Central memory CD4-positive, alpha-beta T cell (primary cell): ENCODE measurements at regions not wholly inside any gene's neighbourhood (a gene's known extent, or its start where the extent isn't known, plus 50 kb on each side); places are given as distances from the start of the nearest gene placed in this dataset.
"Not testable (repeated sequence)": the region's sequence is repeated elsewhere in the genome, so short reads cannot be mapped to it uniquely, and the experiment has no call there.

Experiments used
- DNase-seq: peaks from one replicate; pipeline ENCODE4 v3.0.0; 2022

DNA sequence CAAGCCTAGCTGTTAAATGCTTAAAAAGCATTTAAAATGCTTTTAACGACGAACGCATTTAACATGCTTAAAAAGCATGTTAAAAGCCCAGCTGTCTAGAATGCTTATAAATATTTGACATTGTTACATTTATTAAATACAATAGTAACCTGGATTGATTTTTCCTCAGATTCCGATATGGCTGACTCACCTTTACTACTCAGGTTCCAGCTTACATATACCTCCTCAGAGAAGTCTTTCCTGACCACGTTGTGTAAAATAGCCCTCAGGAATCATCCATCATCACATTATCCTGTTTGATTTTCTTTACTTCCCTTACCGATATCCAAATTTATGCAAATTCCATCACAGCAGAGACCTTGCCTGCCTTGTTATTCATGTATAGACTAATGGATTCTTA lies 51.4 kb downstream of the SLC41A2 start:
- no peak for DNase-seq

DNA sequence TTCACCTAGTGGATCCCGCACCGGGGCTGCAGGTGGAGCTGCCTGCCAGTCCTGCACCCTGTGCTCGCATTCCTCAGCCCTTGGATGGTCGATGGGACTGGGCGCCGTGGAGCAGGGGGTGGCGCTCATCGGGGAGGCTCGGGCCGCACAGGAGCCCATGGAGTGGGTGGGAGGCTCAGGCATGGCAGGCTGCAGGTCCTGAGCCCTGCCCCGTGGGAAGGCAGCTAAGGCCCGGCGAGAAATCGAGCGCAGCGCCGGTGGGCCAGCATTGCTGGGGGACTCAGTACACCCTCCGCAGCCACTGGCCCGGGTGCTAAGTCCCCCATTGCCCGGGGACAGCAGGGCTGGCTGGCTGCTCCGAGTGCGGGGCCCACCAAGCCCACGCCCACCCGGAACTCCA lies 52.6 kb downstream of the SLC41A2 start:
- not testable (repeated sequence) for DNase-seq

DNA sequence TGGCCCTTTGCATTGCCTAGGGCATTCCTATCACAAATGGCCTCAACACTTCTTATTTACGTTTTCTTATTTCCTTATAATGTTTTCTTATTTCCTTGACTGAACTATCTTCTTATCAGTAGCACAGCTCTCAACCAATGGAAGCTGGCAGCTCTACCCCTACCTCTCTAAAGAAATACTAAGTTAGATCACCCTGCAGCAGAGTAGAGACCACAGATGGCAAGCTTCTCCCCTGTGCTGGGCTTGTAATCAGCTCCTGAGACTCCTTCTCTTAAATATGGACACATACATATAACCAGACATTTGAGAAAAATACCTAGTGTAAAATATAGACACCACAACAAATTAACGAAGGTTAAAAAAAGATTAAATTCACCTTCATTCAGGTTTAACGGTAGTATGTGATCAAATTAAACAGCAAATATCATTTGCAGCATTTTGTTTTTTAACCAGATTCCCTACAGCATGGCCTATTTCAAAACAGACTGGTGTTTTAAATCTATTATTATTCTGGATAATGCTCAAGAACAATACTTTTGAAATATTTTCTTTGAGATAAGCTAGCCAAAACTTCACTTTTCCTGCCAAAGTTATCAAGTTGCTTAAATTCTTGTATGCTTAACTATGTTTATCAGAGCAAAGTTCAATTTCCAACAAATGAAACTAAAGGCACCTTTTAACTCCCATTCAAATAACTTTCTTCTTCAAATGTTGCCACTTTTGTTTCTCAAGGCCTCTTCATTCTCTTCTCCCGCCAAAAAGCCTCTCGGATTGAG lies 54.3 kb downstream of the SLC41A2 start:
- no peak for DNase-seq

GRCh38 chr12:104902125-104902524 lies 56.0 kb downstream of the SLC41A2 start:
- DNase-seq = no peak

DNA sequence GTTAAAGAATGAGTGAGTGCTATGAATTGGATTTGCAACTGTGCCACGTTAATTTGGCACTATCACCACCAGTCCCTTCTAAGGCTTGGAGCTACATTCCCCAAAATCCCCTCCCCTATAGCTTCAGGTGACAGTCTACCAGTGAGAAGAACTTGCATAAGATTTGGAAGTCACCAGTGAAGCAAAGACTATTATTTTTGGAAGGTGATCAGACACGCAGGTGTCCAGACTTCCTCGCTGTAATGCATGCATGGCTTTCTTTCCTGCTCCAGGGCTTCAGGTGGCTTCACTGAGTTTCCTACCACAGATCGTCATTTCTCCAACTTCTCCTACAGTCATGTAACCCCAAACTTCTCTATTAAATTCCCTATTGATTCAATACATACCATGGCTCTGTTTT lies 61.4 kb downstream of the SLC41A2 start:
- DNase-seq = no peak

- no peak for DNase-seq
Observed at GRCh38 chr12:104896146-104896545, 61.9 kb downstream of the SLC41A2 start.

- DNase-seq = no peak
Observed at GRCh38 chr12:104895415-104895814, 62.7 kb downstream of the SLC41A2 start.

DNA sequence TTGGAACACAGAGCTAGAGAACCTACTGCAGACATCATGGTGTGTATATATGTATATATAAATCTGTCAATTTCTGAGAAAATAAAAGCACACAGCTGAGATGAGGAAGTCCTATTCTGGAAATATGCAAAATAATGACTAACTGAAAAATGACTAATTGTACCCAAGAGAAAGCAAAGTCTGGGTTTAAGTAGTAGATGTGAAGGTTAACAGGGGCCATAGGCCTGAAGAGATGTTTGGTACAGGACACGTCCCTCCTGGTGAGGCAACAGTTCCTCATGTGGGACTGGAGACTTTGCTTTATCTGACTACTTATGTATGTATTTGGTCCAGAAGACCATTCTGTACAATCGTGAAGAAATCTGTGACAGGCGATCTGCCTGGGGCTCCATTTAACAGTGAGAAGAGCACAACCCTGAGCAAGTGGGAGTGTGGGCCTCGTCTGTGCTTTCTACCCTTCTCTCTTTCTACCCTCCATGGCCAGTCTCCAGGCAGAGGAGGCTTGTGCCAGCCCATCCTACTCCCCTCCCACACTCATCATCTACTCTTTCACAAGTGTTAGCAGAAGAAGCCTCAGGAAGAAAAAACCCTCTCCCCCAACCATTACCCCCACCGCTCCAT lies 67.5 kb downstream of the SLC41A2 start:
- no peak for DNase-seq

DNA sequence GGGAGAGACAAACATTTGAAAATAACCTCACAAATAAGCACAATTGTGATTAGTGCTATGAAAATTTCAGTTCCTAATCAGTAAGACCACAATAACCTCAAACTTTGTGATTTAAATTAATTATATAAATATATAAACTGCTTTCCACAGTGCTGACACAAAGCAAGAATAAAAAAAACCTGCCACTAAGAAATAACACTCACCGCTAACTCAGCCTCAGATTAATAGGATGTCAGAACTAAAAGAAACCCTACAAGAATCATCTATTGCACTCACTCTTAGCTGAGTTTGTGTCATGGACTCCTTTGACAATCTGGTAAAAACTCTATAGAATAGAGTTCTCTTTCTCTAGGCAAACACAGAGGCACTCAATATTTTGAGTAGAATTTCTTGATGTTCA lies 68.4 kb downstream of the SLC41A2 start:
- no peak for DNase-seq

DNA sequence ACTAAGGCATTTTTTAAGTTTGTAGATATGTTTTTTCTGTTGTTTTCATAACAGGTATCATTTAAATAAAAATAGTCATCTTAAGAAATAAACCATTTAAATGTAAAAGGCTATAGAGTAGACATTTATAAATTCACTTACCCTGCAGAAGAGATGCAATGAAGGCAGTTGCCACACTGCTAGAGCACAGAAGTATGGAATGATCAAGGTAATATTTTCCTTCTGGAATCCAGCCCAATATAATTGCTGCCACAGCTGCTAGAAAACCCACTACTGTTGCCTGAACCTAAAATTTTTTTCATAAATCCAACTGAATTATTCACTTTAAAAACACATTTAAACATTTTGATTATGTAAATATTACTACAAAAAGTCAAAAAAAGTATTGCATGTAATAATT lies 69.2 kb downstream of the SLC41A2 start:
- no peak for DNase-seq

DNA sequence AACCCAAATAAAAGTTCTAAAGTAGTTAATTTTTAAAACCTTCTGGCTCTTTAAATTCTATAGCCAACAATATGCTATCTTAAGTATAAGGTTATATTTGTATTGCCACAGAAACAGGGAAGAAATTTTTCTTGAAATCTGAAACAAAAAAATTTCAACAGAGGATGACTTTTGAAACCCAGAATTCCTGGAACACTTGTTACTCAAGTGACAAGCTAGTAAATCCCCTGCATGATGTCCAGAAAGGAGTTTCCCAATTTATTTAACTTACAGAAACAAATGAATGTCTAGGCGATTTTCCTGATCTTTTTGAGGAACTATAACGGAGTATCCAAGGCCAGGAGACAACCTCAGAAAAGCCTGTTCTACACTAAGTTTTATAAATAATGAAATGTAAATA lies 69.6 kb downstream of the SLC41A2 start:
- DNase-seq = no peak

DNA sequence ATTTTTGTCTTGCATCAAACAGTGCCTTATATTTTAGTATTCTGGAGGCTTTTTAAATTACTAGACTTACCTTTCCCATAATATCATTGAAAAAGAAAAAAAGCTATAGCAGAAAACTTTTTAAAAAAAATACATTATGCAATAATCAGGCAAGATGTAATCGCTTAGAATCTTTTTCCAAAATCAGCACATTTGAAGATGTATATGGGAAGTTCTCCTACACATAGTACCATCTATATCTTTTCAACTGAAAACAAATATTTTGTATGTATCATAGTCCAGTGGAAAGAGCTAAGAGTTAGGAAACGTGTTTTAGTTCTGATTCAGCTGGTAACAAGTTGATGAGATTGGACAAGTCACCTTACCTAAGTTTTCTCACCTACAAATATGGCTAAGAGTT lies 70.6 kb downstream of the SLC41A2 start:
- DNase-seq = no peak

GRCh38 chr12:104886418-104887401 lies 71.4 kb downstream of the SLC41A2 start:
- DNase-seq = no peak

- DNase-seq = not testable (repeated sequence)
Observed at GRCh38 chr12:104878858-104879257, 79.2 kb downstream of the SLC41A2 start.

DNA sequence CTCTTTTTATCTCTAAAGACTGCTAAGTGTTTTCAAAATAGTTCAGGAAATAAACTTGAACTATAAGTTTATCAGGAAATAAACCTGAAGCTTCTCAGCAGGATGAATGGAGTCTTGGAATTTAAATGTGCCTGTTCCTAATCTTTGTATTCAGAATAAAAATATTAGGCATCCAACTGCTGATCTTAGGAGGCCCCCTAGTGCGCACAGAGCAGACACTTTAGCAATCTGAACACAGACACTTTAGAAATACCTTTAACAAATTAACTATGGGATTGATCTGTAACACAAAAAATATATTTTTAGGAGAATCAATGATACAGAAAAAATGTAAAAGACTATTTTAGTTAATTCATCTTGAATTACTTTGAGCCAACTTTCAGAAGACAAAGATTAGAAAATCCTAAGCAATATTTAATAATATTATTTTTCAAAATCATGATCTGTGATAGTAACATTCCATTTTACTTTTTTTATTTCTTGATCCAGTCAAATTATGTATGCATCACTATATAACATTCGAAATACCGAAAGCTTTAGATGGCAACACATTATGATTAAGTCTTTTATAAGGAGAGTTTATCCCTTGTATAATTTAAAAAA lies 80.9 kb downstream of the SLC41A2 start:
- DNase-seq = peak; percentile 29

DNA sequence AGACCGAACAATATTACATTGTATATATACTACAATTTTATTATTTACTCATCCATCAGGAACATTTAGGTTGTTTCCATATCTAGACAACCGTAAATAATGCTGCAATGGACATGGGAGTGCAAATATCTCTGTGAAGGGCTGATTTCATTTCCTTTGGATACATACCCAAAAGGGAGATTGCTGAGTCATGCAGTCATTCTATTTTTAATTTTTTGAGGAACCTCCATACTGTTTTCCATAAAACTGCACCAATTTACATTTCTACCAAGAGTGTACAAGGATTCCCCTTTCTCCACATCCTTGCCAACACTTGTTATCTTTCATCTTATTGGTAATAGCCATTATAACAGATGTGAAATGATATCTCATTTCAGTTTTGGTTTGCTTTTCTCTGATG lies 84.7 kb downstream of the SLC41A2 start:
- DNase-seq = no peak

DNA sequence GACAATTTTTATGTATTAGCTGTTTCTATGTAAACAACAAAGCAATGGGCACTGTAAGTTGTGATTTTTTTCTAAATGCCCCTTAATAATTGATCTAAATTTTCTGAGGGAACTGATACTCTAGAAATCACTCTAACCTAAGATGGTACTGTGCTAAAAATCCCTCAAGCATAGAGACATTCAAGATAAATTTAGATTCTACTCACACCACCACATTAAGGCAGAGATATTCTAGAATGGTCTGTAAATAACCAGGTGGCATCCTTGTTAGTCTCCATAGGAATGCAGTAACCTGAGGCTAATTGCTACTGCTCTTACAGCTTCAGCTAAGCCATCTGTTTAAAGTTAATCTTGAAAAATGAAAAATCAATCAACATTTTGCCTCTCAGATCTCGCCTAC lies 87.3 kb downstream of the SLC41A2 start:
- DNase-seq = no peak

DNA sequence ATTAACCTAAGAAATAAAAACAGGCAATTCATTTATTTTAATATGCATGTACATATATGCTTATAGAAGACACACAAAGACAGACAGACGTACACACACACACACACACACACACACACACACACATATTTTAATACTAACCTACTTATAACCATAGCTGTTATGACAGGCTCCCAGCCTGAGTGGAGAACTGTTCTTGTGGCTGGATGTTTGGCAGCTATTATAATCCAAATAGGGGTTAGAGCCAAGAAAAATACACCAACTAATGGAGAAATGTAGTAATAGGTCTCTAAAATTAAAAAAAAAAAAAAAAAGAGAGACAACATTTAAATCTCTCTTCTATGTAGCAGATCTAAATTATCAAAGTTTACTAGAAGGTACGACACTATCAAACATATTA lies 91.8 kb downstream of the SLC41A2 start:
- DNase-seq = no peak

DNA sequence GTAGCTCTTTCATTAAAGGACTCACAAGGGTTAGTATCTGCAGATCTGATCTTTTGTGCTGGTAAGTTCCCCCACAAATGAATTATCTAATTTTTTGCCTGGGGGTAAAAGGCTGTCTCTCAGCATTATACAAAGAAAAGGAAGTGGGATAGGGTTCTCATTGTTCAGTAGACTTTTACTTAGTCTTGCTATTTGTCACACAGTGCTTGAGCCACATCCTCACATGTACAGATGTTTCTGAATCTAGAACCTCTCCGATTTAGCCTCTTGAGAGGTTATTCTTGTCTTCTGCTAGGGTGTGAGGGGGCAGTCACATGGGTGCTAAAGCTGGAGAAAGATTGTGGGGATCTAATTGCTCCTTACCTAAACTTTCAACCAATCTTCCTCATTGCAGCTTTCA lies 93.0 kb downstream of the SLC41A2 start:
- DNase-seq = no peak

DNA sequence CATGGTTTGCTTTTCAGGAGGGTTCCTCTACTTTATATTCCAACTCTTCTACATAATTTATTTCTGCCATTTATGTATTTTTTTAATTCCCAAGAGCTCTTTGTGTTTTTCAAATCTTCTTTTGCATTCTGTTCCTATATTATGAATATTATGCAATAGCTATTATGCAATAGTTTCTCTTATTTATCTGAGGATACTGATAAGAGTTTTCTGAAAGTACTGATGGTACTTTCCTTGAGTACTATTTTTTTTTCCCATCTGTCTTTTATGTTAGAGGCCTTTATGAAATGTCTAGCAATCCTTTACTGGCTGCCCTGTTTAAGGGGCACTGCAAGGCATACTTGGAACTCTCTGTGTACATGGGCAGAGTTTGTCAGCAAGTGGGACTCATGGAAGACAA lies 93.4 kb downstream of the SLC41A2 start:
- DNase-seq = no peak

- no peak for DNase-seq
Observed at GRCh38 chr12:104863296-104863948, 94.7 kb downstream of the SLC41A2 start.
